ENCODE measurements at regions not wholly inside any gene's neighbourhood (a gene's known extent, or its start where the extent isn't known, plus 50 kb on each side); places are given as distances from the start of the nearest gene placed in this dataset.

DNA sequence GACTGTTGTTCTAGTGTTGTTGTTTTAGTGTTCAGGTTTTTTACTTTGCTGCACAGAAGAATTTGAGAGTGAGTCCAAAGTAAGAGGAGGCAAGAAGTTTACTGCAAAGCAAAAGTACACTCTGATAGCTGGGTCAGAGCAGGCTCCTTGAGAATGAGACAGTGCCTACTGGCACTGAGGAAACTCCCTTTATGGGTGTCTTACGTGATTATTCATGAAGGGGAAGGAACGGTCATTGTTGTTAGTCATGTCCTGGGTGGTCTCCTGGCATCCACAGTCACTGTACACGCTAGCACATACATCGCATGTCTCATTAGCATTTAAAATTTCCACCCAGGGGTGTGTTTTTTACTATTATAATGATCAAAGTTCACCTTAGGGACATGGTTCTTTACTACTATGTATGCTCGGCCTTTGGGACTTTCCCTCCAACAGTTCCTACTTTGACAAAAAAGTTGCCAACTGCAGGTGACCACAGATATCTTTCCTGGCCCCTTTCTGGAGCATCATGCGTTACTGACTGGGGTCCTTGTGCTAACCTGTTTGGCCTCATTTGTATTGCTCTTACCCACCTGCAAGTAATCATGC, 688.9 kb upstream of the AMOT start:
- TF ChIP-seq, protein P1, sequence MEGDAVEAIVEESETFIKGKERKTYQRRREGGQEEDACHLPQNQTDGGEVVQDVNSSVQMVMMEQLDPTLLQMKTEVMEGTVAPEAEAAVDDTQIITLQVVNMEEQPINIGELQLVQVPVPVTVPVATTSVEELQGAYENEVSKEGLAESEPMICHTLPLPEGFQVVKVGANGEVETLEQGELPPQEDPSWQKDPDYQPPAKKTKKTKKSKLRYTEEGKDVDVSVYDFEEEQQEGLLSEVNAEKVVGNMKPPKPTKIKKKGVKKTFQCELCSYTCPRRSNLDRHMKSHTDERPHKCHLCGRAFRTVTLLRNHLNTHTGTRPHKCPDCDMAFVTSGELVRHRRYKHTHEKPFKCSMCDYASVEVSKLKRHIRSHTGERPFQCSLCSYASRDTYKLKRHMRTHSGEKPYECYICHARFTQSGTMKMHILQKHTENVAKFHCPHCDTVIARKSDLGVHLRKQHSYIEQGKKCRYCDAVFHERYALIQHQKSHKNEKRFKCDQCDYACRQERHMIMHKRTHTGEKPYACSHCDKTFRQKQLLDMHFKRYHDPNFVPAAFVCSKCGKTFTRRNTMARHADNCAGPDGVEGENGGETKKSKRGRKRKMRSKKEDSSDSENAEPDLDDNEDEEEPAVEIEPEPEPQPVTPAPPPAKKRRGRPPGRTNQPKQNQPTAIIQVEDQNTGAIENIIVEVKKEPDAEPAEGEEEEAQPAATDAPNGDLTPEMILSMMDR (IDR thresholded peaks at IDR 0.05) = no peak
- TF ChIP-seq POLR2A (IDR thresholded peaks at IDR 0.05) = no peak

Data from tibial nerve (tissue), 3 donors.